Kidney epithelial cell (primary cell): ENCODE measurements at regions not wholly inside any gene's neighbourhood (a gene's known extent, or its start where the extent isn't known, plus 50 kb on each side); places are given as distances from the start of the nearest gene placed in this dataset.
"Not testable (repeated sequence)": the region's sequence is repeated elsewhere in the genome, so short reads cannot be mapped to it uniquely, and the experiment has no call there.

Source experiments
- DNase-seq: peaks from one replicate; pipeline ENCODE4 v3.0.0-alpha.2; 2010; ENCODE audit warnings: low read depth
- H3K27me3 ChIP-seq: 2 replicates; pipeline ENCODE4 v1.6.0; 2011; ENCODE audit warnings: low read length; ENCODE audit not compliant: control insufficient read depth, insufficient read depth
- H3K36me3 ChIP-seq: 2 replicates; pipeline ENCODE4 v1.5.1; 2011; ENCODE audit warnings: low read length; ENCODE audit not compliant: control insufficient read depth, insufficient read depth
- H3K4me3 ChIP-seq: 2 replicates; pipeline ENCODE4 v1.5.1; 2011; ENCODE audit warnings: low read depth, mild to moderate bottlenecking, control low read depth, low read length
- CTCF ChIP-seq: IDR thresholded peaks from 2 replicates; pipeline ENCODE4 v1.5.1; 2011; ENCODE audit warnings: mild to moderate bottlenecking, moderate library complexity, low read length, control low read depth, inconsistent platforms; ENCODE audit not compliant: insufficient read depth, poor library complexity, severe bottlenecking

DNA sequence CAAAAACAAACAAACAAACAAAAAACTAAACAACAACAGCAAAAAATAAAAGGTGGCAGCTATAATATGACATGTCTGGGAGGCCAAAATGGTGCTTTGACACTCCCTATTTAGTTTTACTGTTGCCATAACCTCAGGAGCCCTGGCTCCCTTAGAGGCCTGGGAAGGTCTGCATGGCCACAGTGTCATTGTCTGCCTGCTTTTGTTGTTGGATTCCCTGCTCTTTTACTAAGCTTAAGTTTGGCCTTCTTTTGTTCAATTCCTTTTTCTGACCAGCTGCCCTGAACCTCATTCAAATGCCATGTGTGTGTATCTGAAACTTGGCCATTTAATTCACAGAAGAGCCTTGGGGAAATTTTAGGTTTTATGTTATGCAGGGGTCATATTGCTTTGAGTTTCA, 458.2 kb downstream of the TMEM232 start:
- H3K27me3 ChIP-seq = no peaks in the 10 kb centered on the region
- no peak for TF ChIP-seq CTCF

GRCh38 chr5:110268985-110269384, 457.5 kb downstream of the TMEM232 start:
- TF ChIP-seq CTCF = no peak
- no peaks in the 10 kb centered on the region for H3K27me3 ChIP-seq
- H3K36me3 ChIP-seq = no peaks in the 10 kb centered on the region
- H3K4me3 ChIP-seq = no peak overlapping the region
- no peak for DNase-seq

More for the DNA sequence above, 458.2 kb downstream of the TMEM232 start:
- Histone ChIP-seq H3K36me3 (no peaks in the 10 kb centered on the region), H3K4me3 (no peak overlapping the region)
- no peak for DNase-seq

- no peak for DNase-seq
- TF ChIP-seq CTCF = no peak
- Histone ChIP-seq H3K27me3 (no peaks in the 10 kb centered on the region), H3K36me3 (no peaks in the 10 kb centered on the region), H3K4me3 (no peak overlapping the region)
Observed at GRCh38 chr5:110269478-110270142, 456.9 kb downstream of the TMEM232 start.

- TF ChIP-seq CTCF = no peak
- Histone ChIP-seq H3K27me3 (no peaks in the 10 kb centered on the region), H3K4me3 (no peak overlapping the region), H3K36me3 (no peaks in the 10 kb centered on the region)
- no peak for DNase-seq
Observed at GRCh38 chr5:110275878-110276277, 450.6 kb downstream of the TMEM232 start.

DNA sequence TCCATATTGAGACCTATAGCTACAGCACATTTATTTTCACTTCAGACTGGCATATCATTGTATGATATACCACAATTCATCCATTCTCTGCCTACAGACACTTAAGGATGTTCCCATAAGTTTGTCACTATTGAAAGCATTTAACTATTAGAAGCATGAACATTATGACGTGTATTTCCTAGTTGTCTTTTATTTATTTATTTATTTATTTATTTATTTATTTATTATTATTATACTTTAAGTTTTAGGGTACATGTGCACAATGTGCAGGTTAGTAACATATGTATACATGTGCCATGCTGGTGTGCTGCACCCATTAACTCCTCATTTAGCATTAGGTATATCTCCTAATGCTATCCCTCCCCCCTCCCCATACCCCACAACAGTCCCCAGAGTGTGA, 448.0 kb downstream of the TMEM232 start:
- not testable (repeated sequence) for DNase-seq, H3K27me3 ChIP-seq, H3K36me3 ChIP-seq, H3K4me3 ChIP-seq

GRCh38 chr5:110284121-110284520, 442.4 kb downstream of the TMEM232 start:
- H3K27me3 ChIP-seq, H3K36me3 ChIP-seq, DNase-seq, H3K4me3 ChIP-seq: not testable (repeated sequence)

GRCh38 chr5:110288766-110289511, 437.5 kb downstream of the TMEM232 start:
- Histone ChIP-seq H3K36me3 (no peaks in the 10 kb centered on the region), H3K27me3 (no peaks in the 10 kb centered on the region), H3K4me3 (no peak overlapping the region)
- no peak for TF ChIP-seq CTCF
- DNase-seq = no peak
